SK-N-SH treated with all-trans-retinoic acid at 6 μM for 48 hours (cell line): ENCODE measurements at regions not wholly inside any gene's neighbourhood (a gene's known extent, or its start where the extent isn't known, plus 50 kb on each side); places are given as distances from the start of the nearest gene placed in this dataset.
"Not testable (repeated sequence)": the region's sequence is repeated elsewhere in the genome, so short reads cannot be mapped to it uniquely, and the experiment has no call there.

Source experiments
- ATAC-seq: fragments of 200-7000 bp; cut with Tn5 transposase; 3 replicates; pipeline ENCODE4 v1.9.1; 2020; ENCODE audit warnings: mild to moderate bottlenecking, moderate library complexity
- ARNTL ChIP-seq: fragments of 450-650 bp; formaldehyde crosslinking; IDR thresholded peaks from 2 replicates; pipeline ENCODE4 v1.5.0; 2020; ENCODE audit warnings: low read depth, mild to moderate bottlenecking, moderate library complexity, borderline replicate concordance
- BACH2 ChIP-seq: fragments of 250-450 bp; sonication (Bioruptor Pico); IDR thresholded peaks from 2 replicates; pipeline ENCODE4 v1.9.0; 2021; ENCODE audit warnings: mild to moderate bottlenecking, borderline replicate concordance
- CSDC2 ChIP-seq: fragments of 250-450 bp; sonication (Bioruptor Pico); IDR thresholded peaks from 2 replicates; pipeline ENCODE4 v1.5.0; 2020; ENCODE audit warnings: mild to moderate bottlenecking, moderate library complexity
- ESRRG ChIP-seq: fragments of 250-450 bp; sonication (Bioruptor Pico); IDR thresholded peaks from 2 replicates; pipeline ENCODE4 v1.6.1; 2021; ENCODE audit warnings: mild to moderate bottlenecking
- GLIS3 ChIP-seq: fragments of 250-450 bp; sonication (Bioruptor Pico); IDR thresholded peaks from 2 replicates; pipeline ENCODE4 v1.5.0; 2020; ENCODE audit warnings: mild to moderate bottlenecking, moderate library complexity
- ISL1 ChIP-seq: fragments of 250-450 bp; sonication (Bioruptor Pico); IDR thresholded peaks from 2 replicates; pipeline ENCODE4 v2.1.2; 2022; ENCODE audit warnings: mild to moderate bottlenecking, moderate library complexity
- OSR1 ChIP-seq: fragments of 250-450 bp; sonication (Bioruptor Pico); IDR thresholded peaks from 2 replicates; pipeline ENCODE4 v1.8.0; 2022; ENCODE audit warnings: moderate library complexity, mild to moderate bottlenecking, inconsistent platforms
- PPARA ChIP-seq: fragments of 250-450 bp; sonication (Bioruptor Pico); IDR thresholded peaks from 2 replicates; pipeline ENCODE4 v1.5.0; 2020; ENCODE audit warnings: mild to moderate bottlenecking, borderline replicate concordance
- RARB ChIP-seq: fragments of 250-450 bp; sonication (Bioruptor Pico); IDR thresholded peaks from 2 replicates; pipeline ENCODE4 v1.8.0; 2021; ENCODE audit warnings: mild to moderate bottlenecking, moderate library complexity
- SNAI2 ChIP-seq: fragments of 250-450 bp; sonication (Bioruptor Pico); IDR thresholded peaks from 2 replicates; pipeline ENCODE4 v1.5.0; 2020; ENCODE audit warnings: mild to moderate bottlenecking, moderate library complexity
- TCF4 ChIP-seq: fragments of 250-450 bp; sonication (Bioruptor Pico); IDR thresholded peaks from 2 replicates; pipeline ENCODE4 v1.8.0; 2021; ENCODE audit warnings: mild to moderate bottlenecking, moderate library complexity, borderline replicate concordance
- TOX ChIP-seq: fragments of 250-450 bp; sonication (Bioruptor Pico); IDR thresholded peaks from 2 replicates; pipeline ENCODE4 v1.8.0; 2021; ENCODE audit warnings: mild to moderate bottlenecking, moderate library complexity, borderline replicate concordance
- ZC3H10 ChIP-seq: fragments of 250-450 bp; sonication (Bioruptor Pico); IDR thresholded peaks from 2 replicates; pipeline ENCODE4 v1.5.1; 2021; ENCODE audit warnings: mild to moderate bottlenecking, moderate library complexity
- ZFP3 ChIP-seq: fragments of 250-450 bp; sonication (Bioruptor Pico); IDR thresholded peaks from 2 replicates; pipeline ENCODE4 v1.5.0; 2020; ENCODE audit warnings: mild to moderate bottlenecking, moderate library complexity
- ZFP30 ChIP-seq: fragments of 450-650 bp; formaldehyde crosslinking; IDR thresholded peaks from 2 replicates; pipeline ENCODE4 v1.5.0; 2022; ENCODE audit warnings: mild to moderate bottlenecking, moderate library complexity
- ZNF565 ChIP-seq: fragments of 450-650 bp; formaldehyde crosslinking; conservative IDR thresholded peaks from 2 replicates; pipeline ENCODE4 v1.5.0; 2020; ENCODE audit warnings: low read depth, mild to moderate bottlenecking, moderate library complexity
- ZNF8 ChIP-seq: fragments of 450-650 bp; formaldehyde crosslinking; IDR thresholded peaks from 2 replicates; pipeline ENCODE4 v1.5.0; 2020; ENCODE audit warnings: mild to moderate bottlenecking, moderate library complexity
- TF ChIP-seq, protein P1 (sequence below): fragments of 250-450 bp; sonication (Bioruptor Pico); IDR thresholded peaks from 2 replicates; pipeline ENCODE4 v1.8.0; 2021; ENCODE audit warnings: low read depth, mild to moderate bottlenecking, moderate library complexity, borderline replicate concordance
- TF ChIP-seq, protein P2 (sequence below): fragments of 250-450 bp; sonication (Bioruptor Pico); IDR thresholded peaks from 2 replicates; pipeline ENCODE4 v1.8.0; 2020; ENCODE audit warnings: mild to moderate bottlenecking, moderate library complexity, borderline replicate concordance
- TF ChIP-seq, protein P3 (sequence below): fragments of 250-450 bp; sonication (Bioruptor Pico); IDR thresholded peaks from 2 replicates; pipeline ENCODE4 v1.5.1; 2020; ENCODE audit warnings: low read depth, mild to moderate bottlenecking, moderate library complexity
- TF ChIP-seq, protein P4 (sequence below): fragments of 250-450 bp; sonication (Bioruptor Pico); IDR thresholded peaks from 2 replicates; pipeline ENCODE4 v1.5.0; 2020; ENCODE audit warnings: mild to moderate bottlenecking, moderate library complexity
- TF ChIP-seq, protein P5 (sequence below): fragments of 250-450 bp; sonication (Bioruptor Pico); IDR thresholded peaks from 2 replicates; pipeline ENCODE4 v1.5.1; 2021; ENCODE audit warnings: mild to moderate bottlenecking, moderate library complexity

DNA sequence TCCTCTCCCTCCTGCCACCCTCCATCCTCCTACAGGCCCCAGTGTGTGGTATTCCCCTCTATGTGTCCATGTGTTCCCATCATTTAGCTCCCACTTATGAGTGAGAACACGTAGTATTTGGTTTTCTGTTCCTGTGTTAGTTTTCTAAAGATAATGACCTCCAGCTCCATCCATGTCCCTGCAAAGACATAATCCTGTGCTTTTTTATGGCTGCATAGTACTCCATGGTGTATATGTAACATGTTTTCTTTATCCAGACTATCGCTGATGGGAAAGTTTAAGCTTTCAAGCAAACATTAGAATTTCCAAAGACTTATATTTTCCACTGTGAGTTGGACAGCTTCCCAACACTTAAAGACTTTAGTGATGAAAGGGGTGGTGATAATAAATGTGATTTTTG lies 105.9 kb upstream of the PIAS1 start:
- no peak for ATAC-seq
- TF ChIP-seq, protein P1, sequence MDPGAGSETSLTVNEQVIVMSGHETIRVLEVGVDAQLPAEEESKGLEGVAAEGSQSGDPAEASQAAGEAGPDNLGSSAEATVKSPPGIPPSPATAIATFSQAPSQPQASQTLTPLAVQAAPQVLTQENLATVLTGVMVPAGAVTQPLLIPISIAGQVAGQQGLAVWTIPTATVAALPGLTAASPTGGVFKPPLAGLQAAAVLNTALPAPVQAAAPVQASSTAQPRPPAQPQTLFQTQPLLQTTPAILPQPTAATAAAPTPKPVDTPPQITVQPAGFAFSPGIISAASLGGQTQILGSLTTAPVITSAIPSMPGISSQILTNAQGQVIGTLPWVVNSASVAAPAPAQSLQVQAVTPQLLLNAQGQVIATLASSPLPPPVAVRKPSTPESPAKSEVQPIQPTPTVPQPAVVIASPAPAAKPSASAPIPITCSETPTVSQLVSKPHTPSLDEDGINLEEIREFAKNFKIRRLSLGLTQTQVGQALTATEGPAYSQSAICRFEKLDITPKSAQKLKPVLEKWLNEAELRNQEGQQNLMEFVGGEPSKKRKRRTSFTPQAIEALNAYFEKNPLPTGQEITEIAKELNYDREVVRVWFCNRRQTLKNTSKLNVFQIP (CRISPR knock-in tag) = no peak
- TF ChIP-seq ESRRG (CRISPR knock-in tag) = no peak
- TF ChIP-seq, protein P2, sequence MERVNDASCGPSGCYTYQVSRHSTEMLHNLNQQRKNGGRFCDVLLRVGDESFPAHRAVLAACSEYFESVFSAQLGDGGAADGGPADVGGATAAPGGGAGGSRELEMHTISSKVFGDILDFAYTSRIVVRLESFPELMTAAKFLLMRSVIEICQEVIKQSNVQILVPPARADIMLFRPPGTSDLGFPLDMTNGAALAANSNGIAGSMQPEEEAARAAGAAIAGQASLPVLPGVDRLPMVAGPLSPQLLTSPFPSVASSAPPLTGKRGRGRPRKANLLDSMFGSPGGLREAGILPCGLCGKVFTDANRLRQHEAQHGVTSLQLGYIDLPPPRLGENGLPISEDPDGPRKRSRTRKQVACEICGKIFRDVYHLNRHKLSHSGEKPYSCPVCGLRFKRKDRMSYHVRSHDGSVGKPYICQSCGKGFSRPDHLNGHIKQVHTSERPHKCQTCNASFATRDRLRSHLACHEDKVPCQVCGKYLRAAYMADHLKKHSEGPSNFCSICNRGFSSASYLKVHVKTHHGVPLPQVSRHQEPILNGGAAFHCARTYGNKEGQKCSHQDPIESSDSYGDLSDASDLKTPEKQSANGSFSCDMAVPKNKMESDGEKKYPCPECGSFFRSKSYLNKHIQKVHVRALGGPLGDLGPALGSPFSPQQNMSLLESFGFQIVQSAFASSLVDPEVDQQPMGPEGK (CRISPR knock-in tag) = no peak
- no peak for TF ChIP-seq OSR1 (CRISPR knock-in tag)
- TF ChIP-seq ARNTL (CRISPR knock-in tag) = no peak
- TF ChIP-seq, protein P3, sequence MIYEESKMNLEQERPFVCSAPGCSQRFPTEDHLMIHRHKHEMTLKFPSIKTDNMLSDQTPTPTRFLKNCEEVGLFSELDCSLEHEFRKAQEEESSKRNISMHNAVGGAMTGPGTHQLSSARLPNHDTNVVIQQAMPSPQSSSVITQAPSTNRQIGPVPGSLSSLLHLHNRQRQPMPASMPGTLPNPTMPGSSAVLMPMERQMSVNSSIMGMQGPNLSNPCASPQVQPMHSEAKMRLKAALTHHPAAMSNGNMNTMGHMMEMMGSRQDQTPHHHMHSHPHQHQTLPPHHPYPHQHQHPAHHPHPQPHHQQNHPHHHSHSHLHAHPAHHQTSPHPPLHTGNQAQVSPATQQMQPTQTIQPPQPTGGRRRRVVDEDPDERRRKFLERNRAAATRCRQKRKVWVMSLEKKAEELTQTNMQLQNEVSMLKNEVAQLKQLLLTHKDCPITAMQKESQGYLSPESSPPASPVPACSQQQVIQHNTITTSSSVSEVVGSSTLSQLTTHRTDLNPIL = no peak
- no peak for TF ChIP-seq ZFP3 (CRISPR knock-in tag)
- TF ChIP-seq PPARA (CRISPR knock-in tag) = no peak
- TF ChIP-seq ZNF8 (CRISPR knock-in tag) = no peak
- no peak for TF ChIP-seq GLIS3 (CRISPR knock-in tag)
- TF ChIP-seq TCF4 (CRISPR knock-in tag) = no peak
- TF ChIP-seq RARB (CRISPR knock-in tag) = no peak
- no peak for TF ChIP-seq SNAI2
- TF ChIP-seq, protein P4, sequence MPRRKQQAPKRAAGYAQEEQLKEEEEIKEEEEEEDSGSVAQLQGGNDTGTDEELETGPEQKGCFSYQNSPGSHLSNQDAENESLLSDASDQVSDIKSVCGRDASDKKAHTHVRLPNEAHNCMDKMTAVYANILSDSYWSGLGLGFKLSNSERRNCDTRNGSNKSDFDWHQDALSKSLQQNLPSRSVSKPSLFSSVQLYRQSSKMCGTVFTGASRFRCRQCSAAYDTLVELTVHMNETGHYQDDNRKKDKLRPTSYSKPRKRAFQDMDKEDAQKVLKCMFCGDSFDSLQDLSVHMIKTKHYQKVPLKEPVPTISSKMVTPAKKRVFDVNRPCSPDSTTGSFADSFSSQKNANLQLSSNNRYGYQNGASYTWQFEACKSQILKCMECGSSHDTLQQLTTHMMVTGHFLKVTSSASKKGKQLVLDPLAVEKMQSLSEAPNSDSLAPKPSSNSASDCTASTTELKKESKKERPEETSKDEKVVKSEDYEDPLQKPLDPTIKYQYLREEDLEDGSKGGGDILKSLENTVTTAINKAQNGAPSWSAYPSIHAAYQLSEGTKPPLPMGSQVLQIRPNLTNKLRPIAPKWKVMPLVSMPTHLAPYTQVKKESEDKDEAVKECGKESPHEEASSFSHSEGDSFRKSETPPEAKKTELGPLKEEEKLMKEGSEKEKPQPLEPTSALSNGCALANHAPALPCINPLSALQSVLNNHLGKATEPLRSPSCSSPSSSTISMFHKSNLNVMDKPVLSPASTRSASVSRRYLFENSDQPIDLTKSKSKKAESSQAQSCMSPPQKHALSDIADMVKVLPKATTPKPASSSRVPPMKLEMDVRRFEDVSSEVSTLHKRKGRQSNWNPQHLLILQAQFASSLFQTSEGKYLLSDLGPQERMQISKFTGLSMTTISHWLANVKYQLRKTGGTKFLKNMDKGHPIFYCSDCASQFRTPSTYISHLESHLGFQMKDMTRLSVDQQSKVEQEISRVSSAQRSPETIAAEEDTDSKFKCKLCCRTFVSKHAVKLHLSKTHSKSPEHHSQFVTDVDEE (CRISPR knock-in tag) = no peak
- TF ChIP-seq ZNF565 (CRISPR knock-in tag) = no peak
- no peak for TF ChIP-seq ZFP30 (CRISPR knock-in tag)
- no peak for TF ChIP-seq TOX (CRISPR knock-in tag)
- TF ChIP-seq, all 23 proteins: peak for 0

DNA sequence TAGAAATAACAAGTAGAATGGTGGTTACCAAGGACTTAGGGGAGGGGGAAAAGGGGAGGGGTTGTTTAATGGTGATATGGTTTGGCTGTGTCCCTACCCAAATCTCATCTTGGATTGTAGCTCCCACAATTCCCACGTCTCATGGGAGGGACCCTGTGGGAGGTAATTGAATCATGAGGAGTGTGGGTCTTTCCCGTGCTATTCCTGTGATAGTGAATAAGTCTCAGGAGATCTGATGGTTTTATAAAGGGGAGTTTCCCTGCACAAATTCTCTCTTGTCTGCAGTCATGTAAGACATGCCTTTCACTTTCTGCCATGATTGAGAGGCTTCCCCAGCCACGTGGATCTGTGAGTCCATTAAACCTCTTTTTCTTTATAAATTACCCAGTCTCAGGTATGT lies 102.9 kb upstream of the PIAS1 start:
- not testable (repeated sequence) for ATAC-seq

DNA sequence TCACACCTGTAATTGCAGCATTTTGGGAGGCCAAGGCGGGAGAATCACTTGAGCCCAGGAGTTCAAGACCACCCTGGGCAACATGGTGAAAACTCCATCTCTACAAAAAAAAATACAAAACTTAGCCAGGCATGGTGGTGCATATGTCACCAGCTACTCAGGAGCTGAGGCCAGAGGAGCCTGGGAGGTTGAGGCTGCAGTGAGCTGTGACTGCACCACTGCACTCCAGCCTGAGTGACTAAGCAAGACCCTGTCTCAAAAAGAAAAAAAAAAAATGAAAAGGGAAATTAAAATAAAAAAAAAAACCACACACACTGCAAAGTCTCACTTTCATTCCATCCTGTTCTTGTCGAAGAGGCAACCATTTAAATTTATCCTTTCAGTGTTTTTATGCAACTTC lies 100.8 kb upstream of the PIAS1 start:
- no peak for ATAC-seq
- TF ChIP-seq, protein P5, sequence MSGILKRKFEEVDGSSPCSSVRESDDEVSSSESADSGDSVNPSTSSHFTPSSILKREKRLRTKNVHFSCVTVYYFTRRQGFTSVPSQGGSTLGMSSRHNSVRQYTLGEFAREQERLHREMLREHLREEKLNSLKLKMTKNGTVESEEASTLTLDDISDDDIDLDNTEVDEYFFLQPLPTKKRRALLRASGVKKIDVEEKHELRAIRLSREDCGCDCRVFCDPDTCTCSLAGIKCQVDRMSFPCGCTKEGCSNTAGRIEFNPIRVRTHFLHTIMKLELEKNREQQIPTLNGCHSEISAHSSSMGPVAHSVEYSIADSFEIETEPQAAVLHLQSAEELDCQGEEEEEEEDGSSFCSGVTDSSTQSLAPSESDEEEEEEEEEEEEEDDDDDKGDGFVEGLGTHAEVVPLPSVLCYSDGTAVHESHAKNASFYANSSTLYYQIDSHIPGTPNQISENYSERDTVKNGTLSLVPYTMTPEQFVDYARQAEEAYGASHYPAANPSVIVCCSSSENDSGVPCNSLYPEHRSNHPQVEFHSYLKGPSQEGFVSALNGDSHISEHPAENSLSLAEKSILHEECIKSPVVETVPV (CRISPR knock-in tag) = no peak
- TF ChIP-seq GLIS3 (CRISPR knock-in tag) = no peak
- TF ChIP-seq CSDC2 (CRISPR knock-in tag) = no peak
- TF ChIP-seq, protein P3 = no peak
- TF ChIP-seq BACH2 (CRISPR knock-in tag) = no peak
- TF ChIP-seq, protein P2 (CRISPR knock-in tag) = no peak
- no peak for TF ChIP-seq TCF4 (CRISPR knock-in tag)
- TF ChIP-seq TOX (CRISPR knock-in tag) = no peak
- TF ChIP-seq ZC3H10 = no peak
- no peak for TF ChIP-seq ZNF565 (CRISPR knock-in tag)
- TF ChIP-seq, protein P1 (CRISPR knock-in tag) = no peak
- no peak for TF ChIP-seq ISL1 (CRISPR knock-in tag)
- TF ChIP-seq ZFP30 (CRISPR knock-in tag) = no peak
